ENCODE measurements at regions not wholly inside any gene's neighbourhood (a gene's known extent, or its start where the extent isn't known, plus 50 kb on each side); places are given as distances from the start of the nearest gene placed in this dataset.

DNA sequence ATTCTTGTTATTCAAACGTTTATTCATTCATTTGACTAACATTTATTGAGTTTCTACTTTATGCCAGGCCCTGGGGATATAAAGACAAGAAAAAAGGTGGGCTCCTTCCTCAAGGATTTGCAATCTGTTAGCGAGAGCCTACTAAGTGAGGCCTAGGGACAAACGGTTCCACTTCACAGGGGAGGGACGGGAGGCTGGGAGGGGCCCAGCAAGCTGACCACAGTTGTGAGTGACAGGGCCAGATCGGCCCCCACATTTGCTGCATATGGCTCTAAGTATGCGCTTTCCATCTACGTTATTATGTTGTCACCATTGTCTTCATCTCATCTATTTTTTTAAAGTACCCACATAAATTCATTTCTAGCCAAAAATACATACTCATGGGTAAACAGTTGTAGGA is 271.1 kb downstream of the BUD13 start:
- Mint-ChIP-seq H3K4me1 (no peaks in the 10 kb centered on the region), H3K27ac (no peak overlapping the region), H3K9me3 (peaks cover 0 to 10% (median 0%) of the 10 kb centered on the region in 3 donors), H3K36me3 (no peaks in the 10 kb centered on the region), H3K27me3 (peaks cover 48% of the 10 kb centered on the region), H3K4me3 (no peak overlapping the region)

GRCh38 chr11:116500947-116501602 is 271.7 kb downstream of the BUD13 start:
- Mint-ChIP-seq H3K4me1 (no peaks in the 10 kb centered on the region), H3K27me3 (peaks cover 42% of the 10 kb centered on the region), H3K27ac (no peak overlapping the region), H3K9me3 (peaks cover 0 to 10% (median 2%) of the 10 kb centered on the region in 3 donors), H3K4me3 (no peak overlapping the region), H3K36me3 (no peaks in the 10 kb centered on the region)

DNA sequence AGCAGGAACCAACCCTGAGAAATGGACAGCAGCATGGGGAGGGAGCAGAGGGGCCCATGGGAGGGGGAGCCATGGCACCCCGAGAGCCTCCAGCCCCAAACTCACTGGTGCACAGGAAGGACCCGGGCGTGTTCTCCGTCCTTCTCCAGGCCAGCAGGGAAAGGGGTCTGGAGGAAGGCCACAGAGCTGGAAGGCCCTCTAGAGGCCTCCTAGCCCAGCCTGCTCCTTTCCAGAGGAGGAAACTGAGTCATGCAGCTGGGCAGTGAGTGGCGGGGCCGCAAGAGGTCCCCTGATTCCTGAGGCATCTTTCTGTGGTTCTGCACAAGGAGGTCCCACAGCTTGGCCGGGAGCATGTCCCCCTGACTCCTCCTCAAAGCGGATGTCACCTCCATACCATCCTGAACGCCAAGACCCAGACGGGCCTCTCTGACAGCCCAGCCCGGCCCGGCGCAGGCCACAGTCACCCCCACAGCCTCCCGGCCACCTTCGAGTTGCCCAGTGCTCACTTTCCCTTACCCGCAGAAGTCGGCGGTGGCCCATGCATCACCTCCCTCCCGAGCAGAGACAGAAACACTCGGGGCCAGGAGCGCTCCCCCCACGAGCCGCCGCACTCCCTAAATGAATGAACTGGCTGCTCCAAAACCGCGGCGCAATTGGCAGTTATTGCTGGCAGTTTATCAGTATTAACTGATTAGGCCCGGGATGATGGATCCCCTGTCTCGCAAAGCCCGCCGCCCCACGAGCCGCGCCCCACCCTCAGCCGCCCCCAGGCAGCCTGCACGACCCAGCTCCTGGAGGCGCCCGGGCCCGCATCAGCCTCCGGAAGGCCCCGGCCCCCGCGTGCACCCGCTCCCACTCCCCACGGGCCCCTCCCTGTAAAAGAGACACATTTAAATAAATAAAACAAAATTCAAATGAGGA is 272.5 kb downstream of the BUD13 start:
- peaks cover 37% of the 10 kb centered on the region for H3K27me3 Mint-ChIP-seq
- no peaks in the 10 kb centered on the region for H3K4me1 Mint-ChIP-seq
- no peaks in the 10 kb centered on the region for H3K36me3 Mint-ChIP-seq
- H3K27ac Mint-ChIP-seq, result no peak overlapping the region
- H3K9me3 Mint-ChIP-seq, result peaks cover 0 to 10% (median 7%) of the 10 kb centered on the region in 3 donors
- no peak overlapping the region for H3K4me3 Mint-ChIP-seq

DNA sequence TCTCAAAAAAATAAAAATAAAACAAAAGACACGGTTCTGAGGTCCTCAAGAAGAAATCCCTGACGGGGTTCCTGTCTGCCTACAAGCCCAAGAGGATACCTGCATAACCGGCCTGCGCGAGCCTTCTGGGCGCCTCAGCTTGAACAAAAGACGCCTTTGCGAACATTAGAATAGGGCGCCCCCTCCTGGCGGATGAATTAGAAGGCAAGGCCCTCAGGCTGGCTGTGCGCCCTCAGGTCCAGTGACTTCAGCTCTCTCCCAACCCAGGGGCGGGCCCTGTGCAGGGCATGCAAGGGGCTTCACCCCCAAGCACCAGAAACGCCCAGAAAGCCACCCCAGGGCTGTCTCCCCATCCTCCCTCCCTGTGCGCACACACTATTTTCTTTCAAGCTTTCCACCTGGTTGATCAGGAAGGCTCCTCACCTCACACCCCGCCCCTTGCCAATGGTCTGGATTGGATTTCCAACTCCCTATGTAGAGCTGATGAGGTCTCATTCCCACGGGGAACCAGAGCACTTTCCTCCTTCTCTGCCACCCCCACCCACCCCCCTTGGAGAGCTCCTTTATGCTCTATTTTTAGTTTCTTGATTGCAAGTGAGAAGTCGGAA is 273.3 kb downstream of the BUD13 start:
- H3K36me3 Mint-ChIP-seq, result no peaks in the 10 kb centered on the region
- H3K27ac Mint-ChIP-seq, result no peak overlapping the region
- no peaks in the 10 kb centered on the region for H3K4me1 Mint-ChIP-seq
- peaks cover 32% of the 10 kb centered on the region for H3K27me3 Mint-ChIP-seq
- no peak overlapping the region for H3K4me3 Mint-ChIP-seq
- peaks cover 0 to 9% (median 7%) of the 10 kb centered on the region in 3 donors for H3K9me3 Mint-ChIP-seq

DNA sequence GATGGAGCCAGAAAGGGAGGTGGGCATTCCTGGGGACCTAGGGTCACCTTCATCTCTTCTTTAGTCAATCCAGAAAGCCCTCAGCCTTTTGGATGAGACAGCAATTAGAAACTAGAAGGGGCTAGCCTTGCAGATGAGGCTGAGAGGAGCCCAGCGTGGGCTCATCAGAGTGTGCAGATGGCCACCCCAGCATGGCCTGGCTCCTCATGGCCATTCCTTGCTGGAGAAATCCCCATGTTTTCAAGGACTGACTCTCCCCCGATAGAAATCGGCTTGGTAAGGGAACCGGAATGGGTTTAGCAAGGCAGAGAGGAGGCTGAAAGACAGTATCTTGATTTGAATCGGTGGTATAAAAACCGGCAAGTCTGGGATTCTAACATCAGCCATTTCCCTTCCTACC is 274.6 kb downstream of the BUD13 start:
- no peak overlapping the region for H3K4me3 Mint-ChIP-seq
- H3K4me1 Mint-ChIP-seq, result no peaks in the 10 kb centered on the region
- peaks cover 0 to 7% (median 7%) of the 10 kb centered on the region in 3 donors for H3K9me3 Mint-ChIP-seq
- peaks cover 31% of the 10 kb centered on the region for H3K27me3 Mint-ChIP-seq
- H3K27ac Mint-ChIP-seq, result no peak overlapping the region
- no peaks in the 10 kb centered on the region for H3K36me3 Mint-ChIP-seq

GRCh38 chr11:116492600-116492999 is 280.2 kb downstream of the BUD13 start:
- peaks cover 14% of the 10 kb centered on the region for H3K27me3 Mint-ChIP-seq
- H3K36me3 Mint-ChIP-seq, result no peaks in the 10 kb centered on the region
- H3K4me3 Mint-ChIP-seq, result no peak overlapping the region
- peaks cover 0 to 6% (median 0%) of the 10 kb centered on the region in 3 donors for H3K4me1 Mint-ChIP-seq
- H3K9me3 Mint-ChIP-seq, result peaks cover 0 to 7% (median 0%) of the 10 kb centered on the region in 3 donors
- no peak overlapping the region for H3K27ac Mint-ChIP-seq

GRCh38 chr11:116488836-116489389 is 283.9 kb downstream of the BUD13 start:
- H3K36me3 Mint-ChIP-seq, result no peaks in the 10 kb centered on the region
- H3K9me3 Mint-ChIP-seq, result no peaks in the 10 kb centered on the region
- H3K27ac Mint-ChIP-seq, result no peak overlapping the region
- H3K4me1 Mint-ChIP-seq, result peaks cover 0 to 6% (median 0%) of the 10 kb centered on the region in 3 donors
- H3K4me3 Mint-ChIP-seq, result no peak overlapping the region
- H3K27me3 Mint-ChIP-seq, result peaks cover 16% of the 10 kb centered on the region

DNA sequence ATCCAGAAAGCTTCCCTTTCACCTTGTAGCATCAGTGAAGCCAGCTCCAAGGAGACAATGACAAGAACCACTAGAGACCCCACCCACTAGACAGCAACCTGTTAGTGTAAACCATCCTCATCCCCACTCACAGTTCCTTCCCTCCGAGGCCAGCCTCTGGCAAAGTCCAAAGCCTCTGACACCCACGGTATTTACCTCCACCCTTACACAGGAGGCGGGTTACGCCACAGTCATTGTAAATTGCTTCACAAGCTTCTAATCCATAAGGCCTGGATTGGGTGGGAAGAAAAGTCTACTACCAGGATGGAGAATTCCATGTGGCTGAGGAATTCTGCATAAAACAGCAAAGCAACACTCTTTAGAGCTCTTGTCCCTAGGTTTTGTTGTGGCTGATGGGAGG is 287.4 kb downstream of the BUD13 start:
- peaks cover 0 to 3% (median 0%) of the 10 kb centered on the region in 3 donors for H3K9me3 Mint-ChIP-seq
- H3K27me3 Mint-ChIP-seq, result peaks cover 12% of the 10 kb centered on the region
- H3K4me3 Mint-ChIP-seq, result no peak overlapping the region
- peaks cover 0 to 6% (median 0%) of the 10 kb centered on the region in 3 donors for H3K4me1 Mint-ChIP-seq
- no peak overlapping the region for H3K27ac Mint-ChIP-seq
- no peaks in the 10 kb centered on the region for H3K36me3 Mint-ChIP-seq

GRCh38 chr11:116482716-116483115 is 290.1 kb downstream of the BUD13 start:
- H3K9me3 Mint-ChIP-seq, result peaks cover 0 to 3% (median 0%) of the 10 kb centered on the region in 3 donors
- H3K4me3 Mint-ChIP-seq, result no peak overlapping the region
- no peaks in the 10 kb centered on the region for H3K36me3 Mint-ChIP-seq
- H3K27me3 Mint-ChIP-seq, result peaks cover 5% of the 10 kb centered on the region
- no peak overlapping the region for H3K27ac Mint-ChIP-seq
- peaks cover 0 to under 1% (median 0%) of the 10 kb centered on the region in 3 donors for H3K4me1 Mint-ChIP-seq

DNA sequence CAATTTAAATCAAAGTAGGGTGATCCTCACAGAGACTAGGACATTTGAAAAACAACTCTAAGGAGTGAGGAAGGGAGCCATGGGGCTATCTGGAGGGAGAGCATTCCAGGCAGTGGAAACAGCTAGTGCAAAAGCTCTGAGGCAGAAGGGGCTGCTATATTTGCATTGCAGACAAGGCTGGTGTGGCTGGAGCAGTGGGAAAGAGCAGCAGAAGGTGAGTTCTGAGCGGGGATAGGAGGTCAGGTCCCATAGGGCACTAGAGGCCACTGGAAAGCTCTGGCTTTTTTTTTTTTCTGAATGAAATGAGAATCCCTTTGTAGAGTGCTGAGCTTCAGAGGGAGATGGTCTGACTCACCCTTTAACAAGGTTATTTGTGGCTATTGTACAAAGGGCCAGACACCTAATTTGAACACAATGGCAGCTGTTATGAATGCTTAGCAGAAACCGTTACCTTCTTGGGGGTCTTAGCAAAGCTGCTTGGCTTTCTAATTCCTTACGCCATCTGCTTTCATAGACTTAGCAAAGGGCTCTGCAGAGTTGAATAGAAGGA is 291.6 kb downstream of the BUD13 start:
- H3K27me3 Mint-ChIP-seq, result peaks cover 2% of the 10 kb centered on the region
- no peaks in the 10 kb centered on the region for H3K36me3 Mint-ChIP-seq
- H3K27ac Mint-ChIP-seq, result no peak overlapping the region
- no peaks in the 10 kb centered on the region for H3K4me1 Mint-ChIP-seq
- peaks cover 0 to 3% (median 0%) of the 10 kb centered on the region in 3 donors for H3K9me3 Mint-ChIP-seq
- no peak overlapping the region for H3K4me3 Mint-ChIP-seq

DNA sequence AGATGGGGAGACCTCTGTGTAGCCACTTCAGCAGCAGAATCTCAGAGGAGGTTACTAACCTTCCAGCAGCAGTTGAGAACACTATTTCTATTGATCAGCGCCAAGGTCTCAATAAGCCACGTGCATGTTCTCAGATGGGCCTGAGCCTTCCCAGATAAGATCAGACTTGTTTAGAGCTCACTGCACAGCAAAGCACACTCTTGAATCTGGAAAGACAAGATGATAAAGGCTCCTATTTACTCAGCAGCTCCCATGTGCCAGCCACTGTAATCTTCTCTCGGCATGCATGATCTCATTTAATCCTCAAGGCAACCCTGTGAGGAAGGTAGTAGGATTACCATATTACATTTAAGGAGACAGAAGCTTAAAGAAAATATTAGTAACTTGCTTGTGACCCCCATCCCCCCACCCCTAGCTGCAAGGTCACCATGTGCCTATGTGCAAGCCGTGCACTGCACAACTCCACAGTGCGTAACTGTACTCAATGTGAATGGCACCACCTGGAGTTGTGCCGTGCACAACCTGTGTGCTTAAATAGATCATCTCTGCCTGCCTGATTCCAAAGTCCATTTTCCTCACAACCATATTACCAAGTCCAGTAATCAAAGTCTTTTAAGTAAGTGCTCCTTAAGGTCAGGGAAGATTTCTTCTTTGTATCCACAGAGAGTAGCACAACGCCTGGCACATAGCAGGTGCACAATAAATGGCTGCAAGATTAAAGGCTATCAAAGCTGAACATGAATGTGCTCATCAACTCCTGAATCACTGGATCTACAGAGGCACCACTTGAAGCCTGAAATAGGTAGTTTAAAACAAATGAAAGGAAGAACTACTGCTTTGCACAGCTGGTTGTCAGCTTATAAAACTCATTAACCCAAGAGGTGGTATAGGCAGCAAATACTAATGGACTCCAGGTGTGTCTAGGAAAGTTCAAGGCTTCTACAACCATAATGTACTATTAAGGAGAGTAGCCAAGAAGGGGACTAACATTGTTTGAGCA is 293.8 kb downstream of the BUD13 start:
- Mint-ChIP-seq H3K4me1 (no peaks in the 10 kb centered on the region), H3K9me3 (peaks cover 0 to 3% (median 0%) of the 10 kb centered on the region in 3 donors), H3K27me3 (peaks cover 2% of the 10 kb centered on the region)

GRCh38 chr11:116478205-116478604 is 294.6 kb downstream of the BUD13 start:
- Mint-ChIP-seq H3K4me1 (no peaks in the 10 kb centered on the region), H3K36me3 (no peaks in the 10 kb centered on the region), H3K9me3 (peaks cover 0 to 3% (median 0%) of the 10 kb centered on the region in 3 donors), H3K4me3 (no peak overlapping the region), H3K27me3 (peaks cover 2% of the 10 kb centered on the region), H3K27ac (no peak overlapping the region)

More for the DNA sequence above, 293.8 kb downstream of the BUD13 start:
- no peak overlapping the region for H3K4me3 Mint-ChIP-seq
- H3K36me3 Mint-ChIP-seq, result no peaks in the 10 kb centered on the region
- H3K27ac Mint-ChIP-seq, result no peak overlapping the region

DNA sequence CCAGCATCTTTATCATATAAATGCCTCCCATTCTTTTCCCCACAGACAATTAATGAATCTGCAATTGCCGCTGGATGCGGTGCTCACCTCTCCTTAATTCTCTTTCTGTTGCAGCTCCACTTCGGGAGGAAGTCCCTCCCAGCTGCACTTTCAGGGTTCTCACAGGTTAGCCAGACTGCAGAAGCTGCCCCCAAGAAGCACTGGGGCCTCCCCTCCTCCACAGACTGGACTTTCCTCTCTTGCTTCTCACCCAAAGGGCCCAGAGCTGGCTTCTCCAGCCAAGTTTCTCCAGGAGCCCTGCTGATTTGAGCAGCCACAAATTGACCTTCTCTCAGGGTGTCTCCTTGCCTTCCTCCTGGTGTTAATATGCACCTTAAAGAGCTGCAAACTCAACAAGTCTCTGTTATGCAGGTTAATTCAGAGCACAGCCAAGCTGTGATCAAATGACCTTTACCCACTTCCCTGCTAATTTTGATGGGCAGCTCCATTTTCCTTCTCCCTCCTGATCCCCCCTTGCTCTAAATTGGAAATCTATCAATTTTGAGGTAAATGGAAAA is 298.9 kb downstream of the BUD13 start:
- H3K27me3 Mint-ChIP-seq, result peaks cover 2% of the 10 kb centered on the region
- no peak overlapping the region for H3K27ac Mint-ChIP-seq
- no peaks in the 10 kb centered on the region for H3K36me3 Mint-ChIP-seq
- peaks cover 0 to 2% (median 0%) of the 10 kb centered on the region in 3 donors for H3K4me1 Mint-ChIP-seq
- peaks cover 2 to 11% (median 3%) of the 10 kb centered on the region in 3 donors for H3K9me3 Mint-ChIP-seq
- no peak overlapping the region for H3K4me3 Mint-ChIP-seq

Data from IgD-negative memory B cell (primary cell).